ENCODE measurements at regions not wholly inside any gene's neighbourhood (a gene's known extent, or its start where the extent isn't known, plus 50 kb on each side); places are given as distances from the start of the nearest gene placed in this dataset.
"Not testable (repeated sequence)": the region's sequence is repeated elsewhere in the genome, so short reads cannot be mapped to it uniquely, and the experiment has no call there.

DNA sequence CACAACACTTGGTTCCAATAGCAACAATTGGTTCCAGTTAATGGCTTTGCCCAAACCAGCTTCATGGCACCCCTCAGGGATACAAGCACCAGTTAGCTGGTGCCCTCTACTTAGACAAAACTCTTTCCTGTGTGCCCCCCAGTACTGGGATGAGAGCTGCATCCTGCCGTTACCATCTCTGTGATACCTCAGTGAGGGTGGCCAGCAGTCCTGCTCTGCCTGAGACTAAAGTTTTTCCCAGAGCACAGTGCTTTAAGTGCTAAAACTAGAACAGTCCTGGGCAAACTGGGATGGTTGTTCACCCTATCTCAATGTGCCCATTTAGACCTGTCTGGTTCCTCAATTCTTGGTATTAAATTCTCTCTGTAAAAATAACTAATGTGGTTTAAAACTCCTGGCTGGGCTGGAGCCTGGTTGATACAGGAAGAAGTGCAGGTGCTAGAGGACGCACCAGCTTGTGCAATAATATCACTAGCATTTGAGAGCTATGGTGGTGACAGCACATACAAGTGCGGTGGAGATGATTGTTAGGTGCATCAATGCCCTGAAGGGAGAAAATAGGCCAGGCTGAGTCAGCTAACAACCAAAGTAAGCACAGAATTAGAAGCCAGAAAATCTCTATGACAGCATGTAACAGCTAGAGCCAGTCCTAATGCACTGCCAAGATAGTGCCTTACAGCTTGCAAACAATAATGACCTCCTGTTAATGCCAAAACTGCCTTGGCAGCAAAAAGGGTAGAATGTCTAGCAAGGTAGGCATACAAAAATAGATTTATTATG is 179.8 kb upstream of the GALNT2 start:
- DNase-seq: peak in 1 of 2 experiments; percentile 9

GRCh38 chr1:229888157-229888556 is 178.9 kb upstream of the GALNT2 start:
- DNase-seq: no peak

- DNase-seq: peak in 1 of 2 experiments; percentile 51
These were observed 178.5 kb upstream of the GALNT2 start for GRCh38 chr1:229888561-229889001.

GRCh38 chr1:229889031-229889517 is 178.0 kb upstream of the GALNT2 start:
- no peak for DNase-seq

DNA sequence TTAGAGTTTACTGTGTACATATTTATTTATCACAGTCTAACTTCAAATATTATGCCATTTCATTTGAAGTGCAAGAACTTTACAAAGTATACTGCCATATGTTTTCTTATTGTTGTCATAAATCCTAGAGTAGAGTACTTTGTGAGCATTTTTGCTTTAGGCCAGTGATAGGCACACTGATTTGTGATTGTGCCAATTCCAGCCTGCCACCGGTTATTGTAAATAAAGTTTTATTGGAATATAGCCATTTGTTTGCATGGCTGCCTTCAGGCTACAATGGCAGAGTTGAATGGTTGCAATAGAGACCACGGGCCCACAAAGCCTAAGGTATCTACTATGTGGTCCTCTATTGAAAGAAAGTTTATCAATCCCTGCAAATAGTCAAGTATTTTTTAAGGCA is 175.8 kb upstream of the GALNT2 start:
- DNase-seq: no peak

- DNase-seq: no peak
These were observed 174.4 kb upstream of the GALNT2 start for GRCh38 chr1:229892515-229893117.

- DNase-seq: no peak
These were observed 173.1 kb upstream of the GALNT2 start for GRCh38 chr1:229893762-229894444.

DNA sequence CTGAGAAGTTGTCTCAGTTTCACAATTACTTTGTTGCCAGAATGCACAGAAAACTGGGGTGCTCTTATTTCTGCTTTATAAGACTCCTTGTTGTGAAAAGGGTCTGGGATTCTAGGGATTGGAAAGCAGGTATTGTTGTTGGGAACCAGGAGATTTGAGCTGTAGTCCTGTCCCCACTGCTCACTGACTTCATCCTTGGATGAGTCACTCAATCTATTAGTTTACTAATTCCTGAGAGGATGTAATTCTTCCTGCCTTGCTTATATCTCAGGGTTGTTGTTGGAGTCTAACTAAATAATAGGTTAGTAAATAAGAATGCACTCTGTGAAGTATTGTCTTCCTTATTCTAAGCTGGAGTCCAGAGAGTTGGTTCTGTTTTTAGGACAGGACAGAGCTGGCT is 172.5 kb upstream of the GALNT2 start:
- DNase-seq: no peak

- no peak for DNase-seq
These were observed 171.4 kb upstream of the GALNT2 start for GRCh38 chr1:229895605-229896004.

DNA sequence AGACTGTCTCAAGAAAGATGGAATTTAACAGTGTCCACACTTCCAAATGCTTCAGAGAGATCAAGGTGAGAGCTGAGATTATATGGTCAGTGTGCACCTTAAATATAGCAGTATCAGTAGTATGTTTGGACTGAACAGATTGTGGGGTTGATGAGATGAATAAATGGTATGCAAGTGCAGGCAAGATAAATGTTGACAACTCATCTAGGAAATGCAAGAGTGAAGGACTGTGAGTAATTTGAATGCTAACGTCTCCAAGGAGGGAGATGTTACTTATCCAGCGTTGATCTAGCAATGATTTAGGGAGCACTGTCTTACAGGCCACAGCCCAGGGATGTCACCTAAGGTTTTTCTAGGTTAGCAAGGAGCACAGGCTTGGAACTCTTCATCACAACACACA is 170.7 kb upstream of the GALNT2 start:
- DNase-seq: no peak

DNA sequence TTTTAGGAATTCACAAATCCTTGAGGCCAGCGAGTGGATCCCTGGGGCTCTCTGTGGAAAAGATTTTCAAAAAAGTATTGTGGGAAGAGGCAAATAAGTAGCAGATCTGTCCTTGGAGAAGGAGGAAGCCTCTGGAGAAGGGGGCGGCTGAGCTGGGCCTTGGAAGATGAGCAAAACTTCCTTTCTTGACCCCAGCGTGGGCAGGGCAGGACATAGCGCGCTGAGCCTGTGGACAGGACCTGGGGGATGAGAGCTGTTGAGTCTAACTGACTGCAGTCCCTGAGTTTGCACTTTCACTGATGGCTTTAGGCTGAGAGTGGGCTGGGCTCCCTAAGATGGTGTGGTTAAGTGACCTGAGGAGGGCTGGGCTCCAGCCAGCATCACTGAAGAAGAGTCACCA is 170.2 kb upstream of the GALNT2 start:
- DNase-seq: no peak

GRCh38 chr1:229897501-229897900 is 169.5 kb upstream of the GALNT2 start:
- no peak for DNase-seq

GRCh38 chr1:229900220-229900619 is 166.8 kb upstream of the GALNT2 start:
- no peak for DNase-seq

DNA sequence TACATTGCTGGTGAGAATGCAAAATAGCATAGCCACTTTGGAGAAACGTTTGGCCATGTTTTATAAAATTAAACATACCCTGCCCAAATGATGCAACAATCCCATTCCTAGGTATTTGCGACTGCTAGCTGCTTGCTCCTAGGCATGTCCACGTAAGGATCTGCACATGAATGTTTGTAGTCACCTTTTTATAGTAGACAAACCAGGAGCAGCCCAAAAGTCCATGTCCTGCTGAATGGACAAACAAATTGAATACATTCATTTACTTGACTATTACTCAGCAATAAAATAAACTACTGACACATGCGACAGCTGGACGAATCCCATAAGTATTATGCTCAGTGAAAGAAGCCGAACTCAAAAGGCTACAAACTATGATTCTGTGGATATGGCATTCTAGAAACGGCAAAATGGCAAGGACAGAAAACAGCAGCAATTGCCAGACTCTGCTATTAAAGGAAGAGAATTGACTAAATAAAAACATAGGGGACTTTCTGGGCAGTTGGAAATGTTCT is 161.9 kb upstream of the GALNT2 start:
- DNase-seq: no peak

- DNase-seq: no peak
These were observed 161.4 kb upstream of the GALNT2 start for GRCh38 chr1:229905652-229906051.

GRCh38 chr1:229907884-229908638 is 159.0 kb upstream of the GALNT2 start:
- peak in 1 of 2 experiments; percentile 12 for DNase-seq

GRCh38 chr1:229908689-229909088 is 158.3 kb upstream of the GALNT2 start:
- DNase-seq: no peak

GRCh38 chr1:229913489-229913888 is 153.5 kb upstream of the GALNT2 start:
- peak in 1 of 2 experiments; percentile 2 for DNase-seq

- DNase-seq: not testable (repeated sequence)
These were observed 147.6 kb upstream of the GALNT2 start for GRCh38 chr1:229919488-229919887.

DNA sequence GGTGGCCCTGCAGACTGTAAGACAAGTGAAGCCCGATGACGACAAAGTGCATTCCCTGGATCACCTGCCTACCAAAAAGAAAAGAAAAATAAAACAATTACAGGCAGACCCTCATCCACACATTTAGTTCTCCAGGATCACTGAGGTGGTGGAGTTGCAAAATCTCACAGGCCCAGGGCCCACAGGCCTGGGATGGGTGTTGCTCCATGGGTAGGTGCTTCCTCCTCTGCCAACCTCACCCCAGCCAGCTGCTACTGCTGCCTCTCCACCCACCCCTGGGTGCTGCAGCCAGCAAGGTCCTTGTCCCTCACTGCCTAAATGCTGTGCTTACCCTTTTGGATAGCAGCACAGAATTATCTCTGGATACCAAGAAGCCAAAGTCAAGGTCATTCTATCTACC is 146.4 kb upstream of the GALNT2 start:
- no peak for DNase-seq

DNA sequence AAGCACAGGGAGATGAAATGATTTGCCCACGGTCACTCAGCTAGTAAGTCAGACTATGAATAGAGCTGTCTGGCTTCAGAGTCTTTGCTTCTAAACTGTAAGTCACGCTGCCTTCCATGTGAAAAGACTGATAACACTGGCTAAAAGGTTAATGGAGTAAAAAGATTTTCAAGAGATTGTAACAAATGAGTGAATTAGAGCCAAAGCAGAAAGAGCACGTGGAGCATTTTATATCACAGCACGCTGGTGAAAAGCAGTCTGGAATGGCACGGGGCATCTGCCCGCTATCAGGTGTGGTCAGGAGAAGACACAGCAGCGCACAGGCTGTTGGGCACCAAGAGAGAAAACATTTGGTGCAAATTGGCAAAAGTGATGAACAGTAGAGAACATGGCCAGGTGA is 144.8 kb upstream of the GALNT2 start:
- DNase-seq: no peak

DNA sequence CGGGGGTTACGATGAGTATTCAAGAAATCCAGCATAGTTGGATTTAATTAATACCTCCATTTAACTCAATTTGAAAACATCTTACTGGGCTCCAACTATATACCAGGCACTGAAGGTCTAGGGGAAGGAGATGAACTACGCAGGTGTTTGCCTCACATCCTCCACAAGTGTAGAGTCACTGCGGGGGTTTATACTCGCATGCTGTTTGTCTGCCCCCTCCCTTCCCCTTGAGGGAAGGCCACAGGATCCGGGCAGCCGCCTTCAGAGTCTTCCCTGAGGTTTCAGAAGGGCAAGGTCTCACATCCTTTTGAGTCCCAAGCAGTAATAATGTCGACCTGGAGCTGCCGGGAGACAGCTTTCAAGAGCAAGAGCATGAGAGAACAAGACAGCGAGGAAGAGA is 142.4 kb upstream of the GALNT2 start:
- no peak for DNase-seq

GRCh38 chr1:229928767-229929166 is 138.3 kb upstream of the GALNT2 start:
- DNase-seq: no peak

All from SHP77 (cell line).